Pulmonary artery endothelial cell (primary cell): ENCODE measurements at regions not wholly inside any gene's neighbourhood (a gene's known extent, or its start where the extent isn't known, plus 50 kb on each side); places are given as distances from the start of the nearest gene placed in this dataset.
"Not testable (repeated sequence)": the region's sequence is repeated elsewhere in the genome, so short reads cannot be mapped to it uniquely, and the experiment has no call there.

ENCODE experiments used
- DNase-seq: peaks from one replicate; pipeline ENCODE4 v3.0.0-alpha.2; 2011; ENCODE audit warnings: low read depth, low spot score

DNA sequence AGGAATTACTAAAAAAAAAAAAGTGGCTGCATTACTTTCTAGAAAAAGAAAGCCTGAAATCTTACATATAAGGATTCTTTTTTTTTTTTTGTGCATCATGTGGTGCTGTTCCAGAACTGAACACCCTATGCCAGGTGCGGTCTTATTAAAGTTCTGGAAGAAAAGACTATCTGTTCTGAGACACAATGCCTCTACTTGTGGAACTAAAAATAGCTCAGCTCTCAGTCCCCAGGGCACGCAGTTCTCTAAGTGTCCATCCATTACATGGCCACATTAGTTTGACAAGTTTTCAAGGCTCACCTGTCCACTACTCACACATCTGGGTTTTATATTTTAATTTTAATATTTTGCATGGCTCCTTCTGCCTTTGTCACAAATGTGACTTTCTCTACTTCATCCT is 126.6 kb upstream of the ADAMTS9 start:
- DNase-seq, result no peak

DNA sequence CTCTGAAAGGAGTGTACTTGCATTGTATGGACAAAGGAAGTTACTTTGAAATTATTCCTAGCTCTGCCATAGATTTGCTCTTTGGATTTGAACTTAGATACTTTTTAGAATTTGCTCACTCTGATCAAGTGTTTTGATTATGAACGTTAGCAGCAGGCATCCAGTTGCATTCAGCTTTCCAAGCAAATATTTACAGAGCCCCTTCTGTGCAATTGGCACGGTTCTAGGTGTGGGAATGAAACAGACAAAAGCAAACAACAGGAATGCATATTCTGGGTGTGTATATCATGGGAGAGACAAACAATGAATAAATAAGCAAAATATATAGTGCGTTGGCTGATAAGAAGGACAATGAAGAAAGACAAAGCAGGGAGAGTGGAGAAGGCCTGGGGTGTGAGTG is 125.5 kb upstream of the ADAMTS9 start:
- DNase-seq, result no peak

DNA sequence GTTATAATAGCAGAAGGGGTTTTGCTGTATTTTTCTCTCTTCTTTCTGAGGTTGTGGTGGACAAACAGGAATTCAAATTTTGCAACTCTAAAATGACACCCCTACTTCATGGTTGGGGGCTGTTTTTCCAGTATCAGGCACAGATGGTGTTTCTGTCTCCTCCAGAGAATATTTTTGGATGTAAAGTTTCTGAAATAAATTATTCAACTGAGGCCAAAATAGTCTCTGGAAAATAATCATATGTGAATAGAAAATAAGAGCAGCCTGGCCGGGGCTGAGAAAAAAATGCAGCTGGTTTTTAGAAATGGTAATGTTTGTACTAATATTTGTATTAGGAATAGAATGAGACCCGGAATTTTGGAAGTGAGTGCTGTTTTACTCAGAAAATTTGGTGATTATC is 121.3 kb upstream of the ADAMTS9 start:
- DNase-seq, result no peak

DNA sequence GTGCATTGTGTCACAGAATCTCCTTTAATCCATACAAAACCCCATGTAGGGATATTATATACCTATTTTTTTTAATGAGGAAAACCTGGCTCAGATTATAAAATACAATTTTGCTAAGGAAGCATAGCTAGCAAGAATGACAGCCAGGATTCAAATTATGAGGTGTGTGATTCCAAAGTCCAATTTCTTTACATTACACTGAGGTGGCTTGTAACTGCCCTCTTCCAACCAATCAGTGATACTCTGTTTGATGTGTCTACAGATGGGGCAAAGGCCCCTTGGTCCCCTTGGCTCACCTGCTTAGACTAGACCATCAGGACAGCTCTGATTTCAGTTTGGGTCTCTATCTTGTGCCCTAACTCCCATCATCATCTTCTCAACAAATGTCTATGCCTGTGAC is 120.3 kb upstream of the ADAMTS9 start:
- no peak for DNase-seq

DNA sequence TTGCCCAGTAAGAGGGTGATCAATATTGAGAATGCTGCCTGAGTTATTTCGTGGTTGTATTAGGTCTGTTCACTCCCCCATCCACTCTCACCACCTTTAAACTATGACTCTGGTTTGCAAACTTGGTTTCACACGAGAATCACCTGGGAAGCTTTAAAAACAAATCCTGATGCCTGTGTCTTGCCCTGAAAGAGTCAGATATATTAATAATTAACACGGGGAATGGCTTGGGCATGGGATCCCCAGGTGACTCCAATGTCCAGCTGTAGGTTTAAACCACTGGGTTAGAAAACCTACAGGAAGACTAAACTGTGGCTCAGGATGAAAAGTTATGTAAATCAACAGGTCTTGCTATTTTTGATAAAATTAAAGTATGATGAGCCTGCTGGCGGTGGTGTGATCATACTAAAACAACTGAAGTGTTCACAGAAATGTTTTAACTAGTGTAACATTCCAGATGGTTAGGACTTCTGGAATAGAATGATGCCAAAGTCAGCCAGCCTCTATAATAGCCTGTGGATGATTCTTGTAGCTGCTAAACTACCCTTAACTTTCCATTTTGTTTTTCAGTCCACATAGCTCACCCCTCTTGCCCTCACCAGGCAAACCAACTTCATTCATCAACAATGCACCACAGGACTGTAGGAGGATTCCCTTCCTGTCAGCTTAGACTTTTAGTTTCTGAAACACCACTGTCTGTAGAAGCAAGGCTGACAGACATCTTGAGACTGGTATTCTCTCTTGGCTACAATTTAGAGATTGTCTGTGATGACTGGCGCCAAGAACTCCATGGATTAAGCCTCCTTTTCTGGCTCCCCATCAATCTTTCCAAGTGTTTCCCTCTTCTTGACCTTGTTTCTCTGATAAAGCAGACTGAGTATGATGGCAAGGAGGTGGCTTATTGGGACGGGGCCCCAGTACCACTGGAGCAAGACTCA is 119.1 kb upstream of the ADAMTS9 start:
- DNase-seq, result no peak

DNA sequence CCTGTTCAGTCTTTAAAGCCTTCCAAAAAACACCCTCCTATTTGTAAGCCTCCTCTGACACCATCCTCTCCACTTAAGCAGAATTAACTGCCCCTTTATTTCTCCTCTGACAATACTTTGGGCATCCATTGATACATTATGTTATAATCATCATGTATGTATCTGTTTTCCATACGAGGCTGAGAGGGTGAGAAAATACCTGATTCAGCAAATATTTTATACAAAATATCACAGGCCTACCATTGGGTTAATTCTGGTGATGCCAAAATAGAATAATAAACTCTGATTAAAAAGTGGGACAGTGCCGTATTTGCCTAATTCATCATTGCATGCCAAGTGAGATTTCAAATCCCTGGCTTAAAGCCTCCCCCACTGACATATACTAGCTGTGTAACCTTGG is 118.2 kb upstream of the ADAMTS9 start:
- DNase-seq, result no peak

DNA sequence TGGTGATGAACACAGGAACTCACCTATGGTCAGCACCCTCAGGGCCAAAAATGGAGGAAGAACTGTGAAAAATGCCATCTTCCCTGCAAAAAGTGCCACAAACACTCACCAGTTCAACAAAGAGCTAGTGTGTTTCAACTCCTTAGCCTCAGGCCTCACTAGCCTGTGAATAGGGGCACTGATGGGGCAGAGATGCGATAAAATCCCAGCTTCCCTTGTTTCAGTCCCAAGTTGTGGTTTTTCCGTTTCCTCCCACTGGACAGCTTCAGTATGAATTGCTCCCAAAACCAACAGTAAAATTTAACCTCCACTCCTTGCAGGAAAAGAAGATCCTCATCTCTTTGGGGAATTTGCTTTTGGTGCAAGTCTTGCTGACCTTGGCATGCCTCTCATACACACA is 117.4 kb upstream of the ADAMTS9 start:
- DNase-seq, result no peak

DNA sequence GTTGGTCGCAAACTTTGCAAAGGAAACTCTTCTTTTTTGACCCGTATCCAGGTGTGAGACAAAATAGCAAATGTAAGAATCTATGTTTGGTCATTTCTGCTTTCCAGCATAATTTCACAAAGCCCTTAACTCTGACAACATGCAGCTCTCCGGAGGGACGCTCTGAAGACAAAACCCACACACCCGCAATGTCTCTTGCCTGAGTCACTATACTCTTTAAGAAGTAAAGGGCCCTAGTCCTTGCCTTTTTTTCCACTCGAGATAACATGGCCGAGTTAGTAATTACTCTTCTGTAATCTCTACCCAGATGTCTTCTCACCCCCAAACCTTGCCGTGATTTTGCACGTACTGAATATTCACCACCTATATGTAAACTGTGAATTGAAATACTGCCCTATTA is 115.7 kb upstream of the ADAMTS9 start:
- DNase-seq, result no peak

DNA sequence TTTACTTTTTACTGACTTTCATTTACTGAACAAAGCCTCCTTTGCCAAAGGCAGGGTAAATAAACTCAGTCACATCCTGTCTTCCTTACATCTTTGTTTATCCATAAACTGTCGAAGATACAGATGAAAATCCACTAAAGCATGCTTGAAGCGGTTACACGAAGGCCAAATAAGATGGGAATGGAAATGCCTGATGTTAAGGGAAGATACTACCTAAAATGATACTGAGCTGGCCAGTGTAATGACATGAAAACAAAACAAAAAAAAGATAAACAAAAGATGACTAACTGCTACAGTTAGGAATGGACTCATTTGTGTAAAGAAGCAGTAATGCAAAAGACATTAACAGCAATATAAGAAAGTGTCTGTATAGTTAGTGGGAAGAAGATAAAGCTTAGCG is 114.7 kb upstream of the ADAMTS9 start:
- DNase-seq, result no peak

DNA sequence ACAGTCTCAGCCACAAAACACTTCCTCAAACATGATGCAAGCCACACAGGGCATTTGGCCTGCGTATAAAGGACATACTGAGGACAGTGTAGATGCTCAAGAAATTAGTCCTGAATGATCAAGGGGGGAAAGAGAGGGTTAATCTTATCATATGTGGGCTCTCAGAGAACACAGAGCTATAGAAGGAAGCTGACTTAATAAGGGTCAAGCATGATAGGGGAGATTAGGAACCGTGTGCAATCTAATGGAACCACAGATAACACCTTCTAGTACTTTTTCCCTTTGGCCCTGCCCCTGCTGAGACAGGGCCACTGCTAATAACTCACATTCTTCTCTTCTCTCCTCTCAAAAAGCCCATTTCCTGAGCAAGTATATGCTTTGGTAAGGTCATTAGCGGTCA is 114.1 kb upstream of the ADAMTS9 start:
- no peak for DNase-seq

DNA sequence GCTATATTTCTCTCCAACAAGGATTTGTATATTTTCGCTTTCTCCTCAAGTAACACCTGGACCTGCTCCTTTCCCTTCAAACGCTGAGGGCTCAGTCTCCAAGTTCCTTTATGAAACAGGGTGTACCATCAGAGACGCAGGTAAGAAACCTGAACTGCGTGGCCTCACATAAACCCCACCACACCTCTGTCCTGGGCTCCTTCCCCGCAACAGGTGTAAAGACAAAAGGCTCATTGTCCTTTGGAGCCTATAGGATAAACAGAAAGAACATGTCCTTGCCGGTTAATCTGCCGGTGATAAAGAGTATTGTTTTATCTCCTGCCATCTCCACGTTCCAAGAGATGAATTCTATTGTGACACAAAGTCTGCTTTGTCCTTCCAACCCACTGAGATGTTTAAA is 111.8 kb upstream of the ADAMTS9 start:
- DNase-seq, result no peak

DNA sequence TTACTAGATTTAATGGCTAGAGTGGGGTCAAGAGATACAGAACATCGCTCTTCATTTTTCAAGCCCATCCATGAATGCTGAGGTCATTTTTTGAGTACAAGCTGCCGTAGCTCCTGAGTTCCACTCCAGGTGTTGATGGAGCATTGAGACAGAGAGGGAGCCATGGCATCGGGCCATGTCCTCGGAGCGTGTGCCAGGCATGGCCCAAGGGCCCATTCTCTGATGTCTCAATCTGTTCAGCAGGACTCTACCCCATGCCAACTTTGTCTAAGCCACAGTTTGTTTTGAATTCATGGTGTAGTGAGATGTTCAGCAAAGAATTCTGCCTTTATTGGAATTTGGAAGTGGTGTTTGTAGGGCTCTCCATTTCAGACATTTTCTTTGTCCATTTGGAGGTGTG is 110.5 kb upstream of the ADAMTS9 start:
- no peak for DNase-seq

DNA sequence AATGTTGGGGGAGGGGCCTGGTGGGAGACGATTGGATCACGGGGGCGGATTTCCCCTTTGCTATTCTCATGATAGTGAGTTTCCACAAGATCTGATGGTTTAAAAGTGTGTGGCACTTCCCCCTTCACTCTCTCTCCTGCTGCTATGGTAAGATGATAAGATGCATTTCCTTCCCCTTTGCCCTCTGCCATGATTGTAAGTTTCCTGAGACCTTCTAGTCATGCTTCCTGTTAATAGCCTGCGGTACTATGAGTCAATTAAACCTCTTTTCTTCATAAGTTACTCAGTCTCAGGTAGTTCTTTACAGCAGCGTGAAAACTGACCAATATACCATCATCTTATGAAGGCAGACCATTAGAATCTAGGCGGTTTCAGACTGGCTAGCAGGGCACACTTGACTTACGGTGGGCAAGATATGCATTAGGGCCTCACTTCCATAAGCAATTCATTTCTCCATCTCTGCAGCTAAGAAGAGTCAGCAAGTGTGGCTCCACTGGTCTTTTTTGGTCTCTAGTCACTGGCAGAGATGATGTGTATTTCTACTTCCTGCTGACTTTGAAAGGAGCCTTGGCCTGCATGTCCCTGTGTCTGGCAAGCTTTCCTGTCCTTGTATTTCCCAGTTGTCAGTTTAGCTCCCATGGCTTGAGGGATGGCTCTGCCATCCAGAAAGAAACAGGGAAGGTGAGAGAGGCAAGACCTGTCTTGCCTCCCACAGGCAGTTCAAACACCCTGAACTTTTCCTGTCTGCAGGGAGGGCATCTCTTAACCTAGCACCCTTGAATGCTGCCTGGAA is 109.0 kb upstream of the ADAMTS9 start:
- peak; percentile 82 for DNase-seq

DNA sequence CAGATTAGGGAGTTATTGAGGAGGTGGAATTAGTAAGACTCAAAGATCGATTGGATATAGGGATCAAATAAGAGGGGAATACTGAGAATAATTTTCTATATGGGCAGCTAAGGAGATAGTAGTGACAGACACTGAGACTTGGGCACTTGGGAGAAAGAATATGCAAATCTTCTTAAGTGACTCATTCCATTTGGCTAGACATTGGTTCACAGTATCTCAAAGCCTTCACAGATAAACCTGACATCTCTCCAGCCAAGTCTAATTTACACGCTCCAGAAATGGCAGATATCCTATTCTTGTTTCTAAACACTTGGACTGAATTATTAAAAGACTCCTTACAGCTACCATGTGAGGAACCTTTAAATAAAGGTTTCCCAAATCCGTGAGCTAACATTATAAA is 104.6 kb upstream of the ADAMTS9 start:
- DNase-seq, result no peak

DNA sequence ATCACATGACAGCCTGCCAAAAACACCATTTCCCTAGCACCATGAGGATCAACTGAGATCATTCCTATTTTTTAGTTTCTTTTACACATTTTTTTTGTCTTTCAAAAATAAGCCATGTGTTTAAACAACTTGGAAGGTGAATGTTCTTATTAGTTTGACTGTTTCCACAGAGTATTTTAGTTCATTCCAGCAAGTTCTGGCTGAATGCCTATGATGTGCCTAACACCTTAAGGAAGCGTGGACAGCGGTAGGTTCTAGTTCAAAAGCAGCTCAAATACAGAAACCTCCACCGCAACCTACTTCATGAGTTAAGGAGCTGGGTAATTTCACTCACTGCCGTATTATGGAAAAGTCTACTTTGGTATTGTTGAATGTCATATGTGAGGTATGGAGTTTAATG is 101.3 kb upstream of the ADAMTS9 start:
- no peak for DNase-seq

DNA sequence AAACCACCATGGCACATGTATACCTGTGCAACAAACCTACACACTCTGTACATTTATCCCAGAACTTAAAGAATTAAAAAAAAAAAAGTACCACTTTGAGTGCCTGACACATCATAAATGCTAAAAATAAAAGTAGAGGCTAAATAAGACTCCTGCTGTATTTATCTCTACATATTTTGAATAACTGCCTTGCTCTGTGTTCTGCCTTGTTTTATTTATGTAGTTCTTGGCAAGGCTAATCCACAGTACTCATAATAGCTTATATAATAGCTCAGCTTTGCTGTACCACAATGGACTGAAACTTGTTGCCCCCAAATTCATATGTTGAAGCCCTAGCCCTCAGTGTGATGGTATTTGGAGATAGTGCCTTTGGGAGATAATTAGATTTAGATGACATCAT is 95.4 kb upstream of the ADAMTS9 start:
- DNase-seq, result no peak

DNA sequence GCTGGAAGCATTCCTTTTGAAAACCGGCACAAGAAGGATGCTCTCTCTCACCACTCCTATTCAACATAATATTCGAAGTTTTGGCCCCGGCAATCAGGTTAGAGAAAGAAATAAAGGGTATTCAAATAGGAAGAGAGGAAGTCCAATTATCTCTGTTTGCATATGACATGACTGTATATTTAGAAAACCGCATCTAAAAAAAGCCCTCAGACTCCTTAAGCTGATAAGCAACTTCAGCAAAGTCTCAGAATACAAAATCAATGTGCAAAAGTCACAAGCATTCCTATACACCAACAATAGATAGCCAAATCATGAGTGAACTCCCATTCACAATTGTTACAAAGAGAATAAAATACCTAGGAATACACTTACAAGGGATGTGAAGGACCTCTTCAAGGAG is 93.1 kb upstream of the ADAMTS9 start:
- DNase-seq, result not testable (repeated sequence)

DNA sequence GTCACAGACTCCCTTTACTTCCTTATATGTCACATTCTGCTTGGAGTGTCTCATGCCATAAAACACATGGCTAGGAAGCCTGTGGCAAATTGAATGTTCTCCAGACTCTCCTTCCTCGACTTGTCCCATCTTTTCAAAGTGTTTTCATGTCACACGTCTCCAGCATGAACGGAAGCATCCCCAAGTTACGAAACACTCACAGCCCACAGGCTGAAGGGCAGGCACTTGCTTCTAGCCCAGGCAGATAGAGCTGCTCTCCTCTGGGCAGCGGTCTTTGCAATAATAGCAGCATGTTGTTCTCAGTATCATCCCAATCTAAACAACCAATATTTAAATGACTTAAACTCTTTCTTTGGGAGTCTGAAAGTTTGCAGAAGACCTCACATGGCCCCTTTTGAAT is 85.3 kb upstream of the ADAMTS9 start:
- DNase-seq, result no peak

DNA sequence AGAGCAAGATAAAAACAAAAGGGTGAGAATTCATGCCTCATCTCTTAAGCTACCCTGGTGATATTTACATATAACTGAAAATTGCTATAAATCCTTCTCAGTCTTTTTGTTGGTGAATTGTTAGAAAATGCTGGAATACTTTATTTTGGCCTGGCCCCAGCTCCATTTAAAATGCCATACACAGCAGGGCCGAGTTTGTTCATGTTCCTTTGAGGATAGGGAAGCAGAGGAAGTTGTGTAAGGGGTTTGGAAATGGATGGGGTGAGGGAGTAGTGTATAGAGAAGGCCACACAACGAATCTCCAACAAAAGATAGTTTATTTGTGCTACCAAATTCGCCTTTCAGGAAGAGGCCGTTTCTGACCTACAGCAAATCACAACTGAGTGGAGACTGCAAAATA is 78.6 kb upstream of the ADAMTS9 start:
- DNase-seq, result no peak

DNA sequence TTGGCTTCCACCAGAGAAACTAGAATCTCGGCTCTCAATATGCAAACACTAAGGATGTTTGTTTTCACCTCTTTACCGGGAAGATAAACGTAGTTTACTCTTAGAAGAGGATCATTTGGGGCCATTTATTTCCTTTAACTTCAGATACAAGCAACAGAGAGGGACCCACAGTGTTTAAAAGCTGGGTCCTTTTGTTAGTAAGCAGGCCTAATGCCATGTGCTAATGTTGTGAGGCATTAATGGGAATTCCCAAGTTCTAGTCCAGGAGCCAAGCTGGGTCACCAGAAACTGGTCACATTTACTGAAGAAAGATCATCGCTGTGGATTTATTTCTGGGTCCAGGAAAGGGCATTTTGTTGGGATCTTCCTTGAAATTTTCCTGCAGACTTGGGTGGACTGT is 78.1 kb upstream of the ADAMTS9 start:
- DNase-seq, result no peak

DNA sequence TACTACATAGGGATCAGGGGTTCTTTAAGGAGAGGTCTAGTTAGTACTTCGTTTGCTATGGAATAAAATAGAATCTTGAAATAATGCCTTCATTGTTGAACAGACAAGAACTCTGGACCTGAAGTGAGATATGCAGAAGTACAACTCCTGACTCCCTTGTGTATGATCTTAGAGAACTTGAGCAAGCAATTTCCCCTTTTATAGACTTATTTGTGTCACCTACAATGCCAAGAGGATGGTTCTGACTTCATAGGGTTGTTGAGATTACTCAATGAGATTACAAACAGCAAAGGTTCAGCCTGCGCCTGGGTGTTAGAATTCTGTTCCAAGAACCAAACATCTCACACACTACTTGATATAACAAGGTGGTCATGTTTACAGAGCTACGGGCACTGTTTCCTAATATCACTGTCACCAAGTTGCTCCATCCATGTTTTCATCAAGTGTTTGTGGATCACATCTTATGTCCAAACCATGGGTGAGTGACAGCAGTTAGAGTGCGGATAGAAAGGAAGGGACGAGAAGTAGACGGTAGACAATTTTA is 76.7 kb upstream of the ADAMTS9 start:
- DNase-seq, result no peak

DNA sequence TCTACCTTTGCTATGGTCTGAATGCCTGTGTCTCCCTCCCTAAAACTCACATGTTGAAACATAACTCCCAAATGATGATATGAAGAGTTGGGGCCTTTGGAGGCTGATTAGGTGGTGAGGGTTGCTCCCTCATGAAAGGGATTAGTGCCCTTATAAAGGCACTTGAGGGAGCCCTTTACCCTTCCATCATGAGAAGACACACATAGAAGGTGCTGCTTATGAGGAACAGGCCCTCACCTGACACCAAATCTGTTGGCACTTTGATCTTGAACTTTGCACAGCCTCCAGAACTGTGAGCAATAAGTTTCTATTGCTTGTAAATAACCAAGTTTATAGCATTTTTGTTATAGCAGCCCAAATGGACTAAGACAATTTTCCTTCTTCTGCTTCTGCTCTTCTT is 76.2 kb upstream of the ADAMTS9 start:
- DNase-seq, result no peak

DNA sequence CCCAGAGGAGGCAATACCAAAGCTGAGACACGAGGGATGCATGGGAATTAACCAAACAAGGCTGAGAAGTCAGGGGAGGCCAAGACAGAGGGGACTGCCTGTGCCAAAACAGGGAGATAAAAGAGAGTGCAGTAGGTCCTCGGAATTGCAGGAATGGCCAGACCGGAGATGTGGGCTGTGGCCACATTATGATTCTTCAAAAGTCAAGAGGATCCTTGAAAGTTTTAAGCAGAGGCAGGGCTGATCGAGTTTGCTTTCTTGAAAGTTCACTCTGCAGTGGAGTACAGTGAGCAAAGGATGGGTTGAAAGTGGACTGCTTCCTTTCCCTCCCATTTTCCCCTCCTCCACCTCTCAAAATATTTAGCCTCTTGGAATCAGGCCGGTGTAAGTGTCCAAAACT is 73.9 kb upstream of the ADAMTS9 start:
- DNase-seq, result no peak
